ENCODE measurements at regions not wholly inside any gene's neighbourhood (a gene's known extent, or its start where the extent isn't known, plus 50 kb on each side); places are given as distances from the start of the nearest gene placed in this dataset.

GRCh38 chr4:18882468-18882867 is 860.9 kb upstream of the LCORL start:
- no peaks in the 10 kb centered on the region for H3K4me1 Mint-ChIP-seq (ENCODE audit: low read depth, unreplicated experiment)
- no peak overlapping the region for H3K27ac Mint-ChIP-seq (ENCODE audit: unreplicated experiment)
- no peak for TF ChIP-seq CTCF (IDR thresholded peaks at IDR 0.05; ENCODE audit: partially characterized antibody, unreplicated experiment)
- no peaks in the 10 kb centered on the region for H3K36me3 Mint-ChIP-seq (ENCODE audit: unreplicated experiment)
- no peaks in the 10 kb centered on the region for H3K27me3 Mint-ChIP-seq (ENCODE audit: unreplicated experiment)
- no peak overlapping the region for H3K4me3 Mint-ChIP-seq (ENCODE audit: unreplicated experiment)
- no peak for DNase-seq
- no peaks in the 10 kb centered on the region for H3K9me3 Mint-ChIP-seq (ENCODE audit: unreplicated experiment)

GRCh38 chr4:18881556-18881955 is 860.0 kb upstream of the LCORL start:
- H3K36me3 Mint-ChIP-seq (ENCODE audit: unreplicated experiment), result no peaks in the 10 kb centered on the region
- no peak overlapping the region for H3K27ac Mint-ChIP-seq (ENCODE audit: unreplicated experiment)
- no peak for DNase-seq
- no peaks in the 10 kb centered on the region for H3K4me1 Mint-ChIP-seq (ENCODE audit: low read depth, unreplicated experiment)
- no peak overlapping the region for H3K4me3 Mint-ChIP-seq (ENCODE audit: unreplicated experiment)
- no peaks in the 10 kb centered on the region for H3K9me3 Mint-ChIP-seq (ENCODE audit: unreplicated experiment)
- TF ChIP-seq CTCF (IDR thresholded peaks at IDR 0.05; ENCODE audit: partially characterized antibody, unreplicated experiment), result no peak
- H3K27me3 Mint-ChIP-seq (ENCODE audit: unreplicated experiment), result no peaks in the 10 kb centered on the region

GRCh38 chr4:18880871-18881270 is 859.3 kb upstream of the LCORL start:
- H3K27me3 Mint-ChIP-seq (ENCODE audit: unreplicated experiment), result no peaks in the 10 kb centered on the region
- no peaks in the 10 kb centered on the region for H3K9me3 Mint-ChIP-seq (ENCODE audit: unreplicated experiment)
- H3K36me3 Mint-ChIP-seq (ENCODE audit: unreplicated experiment), result no peaks in the 10 kb centered on the region
- DNase-seq, result no peak
- TF ChIP-seq CTCF (IDR thresholded peaks at IDR 0.05; ENCODE audit: partially characterized antibody, unreplicated experiment), result no peak
- no peaks in the 10 kb centered on the region for H3K4me1 Mint-ChIP-seq (ENCODE audit: low read depth, unreplicated experiment)
- no peak overlapping the region for H3K27ac Mint-ChIP-seq (ENCODE audit: unreplicated experiment)
- H3K4me3 Mint-ChIP-seq (ENCODE audit: unreplicated experiment), result no peak overlapping the region

- no peak for DNase-seq
- no peaks in the 10 kb centered on the region for H3K36me3 Mint-ChIP-seq (ENCODE audit: unreplicated experiment)
- H3K27ac Mint-ChIP-seq (ENCODE audit: unreplicated experiment), result no peak overlapping the region
- no peak overlapping the region for H3K4me3 Mint-ChIP-seq (ENCODE audit: unreplicated experiment)
- no peaks in the 10 kb centered on the region for H3K4me1 Mint-ChIP-seq (ENCODE audit: low read depth, unreplicated experiment)
- H3K9me3 Mint-ChIP-seq (ENCODE audit: unreplicated experiment), result no peaks in the 10 kb centered on the region
- TF ChIP-seq CTCF (IDR thresholded peaks at IDR 0.05; ENCODE audit: partially characterized antibody, unreplicated experiment), result no peak
- no peaks in the 10 kb centered on the region for H3K27me3 Mint-ChIP-seq (ENCODE audit: unreplicated experiment)
These were observed 857.0 kb upstream of the LCORL start for GRCh38 chr4:18878561-18878960.

- Mint-ChIP-seq H3K36me3 (ENCODE audit: unreplicated experiment) (no peaks in the 10 kb centered on the region), H3K27me3 (ENCODE audit: unreplicated experiment) (no peaks in the 10 kb centered on the region), H3K27ac (ENCODE audit: unreplicated experiment) (no peak overlapping the region), H3K9me3 (ENCODE audit: unreplicated experiment) (no peaks in the 10 kb centered on the region), H3K4me1 (ENCODE audit: low read depth, unreplicated experiment) (no peaks in the 10 kb centered on the region), H3K4me3 (ENCODE audit: unreplicated experiment) (no peak overlapping the region)
- no peak for DNase-seq
- no peak for TF ChIP-seq CTCF (IDR thresholded peaks at IDR 0.05; ENCODE audit: partially characterized antibody, unreplicated experiment)
These were observed 847.6 kb upstream of the LCORL start for GRCh38 chr4:18869166-18869565.

Data from glutamatergic neuron (in vitro differentiated cells).